ENCODE measurements at regions not wholly inside any gene's neighbourhood (a gene's known extent, or its start where the extent isn't known, plus 50 kb on each side); places are given as distances from the start of the nearest gene placed in this dataset.

- no peak for TF ChIP-seq CTCF (IDR thresholded peaks at IDR 0.05)
- no peak for TF ChIP-seq CHD4 (IDR thresholded peaks at IDR 0.05; ENCODE audit: borderline replicate concordance)
- TF ChIP-seq ELK1 (IDR thresholded peaks at IDR 0.05; ENCODE audit: low read depth, low read length), result no peak
- TF ChIP-seq ZC3H11A (IDR thresholded peaks at IDR 0.05), result no peak
Observed at GRCh38 chr10:131644864-131645658, 255.7 kb upstream of the PPP2R2D start.
